HepG2 (cell line): ENCODE measurements at regions not wholly inside any gene's neighbourhood (a gene's known extent, or its start where the extent isn't known, plus 50 kb on each side); places are given as distances from the start of the nearest gene placed in this dataset.

Experiments used
- BCL6 ChIP-seq: IDR thresholded peaks from 2 replicates; pipeline ENCODE4 v1.6.1; 2016; ENCODE audit warnings: missing genetic modification reagents, missing compliant biosample characterization
- BRCA1 ChIP-seq: sonication (generic); formaldehyde crosslinking; IDR thresholded peaks from 2 replicates; pipeline ENCODE4 v1.4.0; 2020; ENCODE audit warnings: missing genetic modification reagents
- EP300 ChIP-seq, 3 experiments: sonication (generic) in 1 of 3; formaldehyde crosslinking in 1 of 3; IDR thresholded peaks; 2 replicates each; pipeline versions ENCODE4 v1.5.1 to v1.6.1; 2011 to 2020; ENCODE audit warnings: low read depth in 2 of 3, low read length in 2 of 3, borderline replicate concordance in 1 of 3, improper control_type of control experiment in 1 of 3, mild to moderate bottlenecking in 1 of 3, missing genetic modification reagents in 1 of 3, moderate library complexity in 1 of 3
- FOXK2 ChIP-seq: fragments of 450-650 bp; IDR thresholded peaks from 2 replicates; pipeline ENCODE4 v1.6.1; 2016
- FOXO1 ChIP-seq: sonication (generic); formaldehyde crosslinking; IDR thresholded peaks from 2 replicates; pipeline ENCODE4 v1.4.0; 2020; ENCODE audit warnings: missing genetic modification reagents
- GATAD1 ChIP-seq: IDR thresholded peaks from 2 replicates; pipeline ENCODE4 v1.6.1; 2016; ENCODE audit warnings: missing genetic modification reagents, missing compliant biosample characterization
- GFI1 ChIP-seq: sonication (generic); formaldehyde crosslinking; IDR thresholded peaks from 2 replicates; pipeline ENCODE4 v1.5.0; 2020; ENCODE audit warnings: missing genetic modification reagents, mild to moderate bottlenecking, borderline replicate concordance
- HNRNPH1 ChIP-seq: fragments of 200-400 bp; formaldehyde crosslinking; optimal IDR thresholded peaks from 2 replicates; pipeline ENCODE3; 2017; ENCODE audit warnings: mild to moderate bottlenecking, low read depth, low read length
- MED1 ChIP-seq: sonication (generic); formaldehyde crosslinking; IDR thresholded peaks from 2 replicates; pipeline ENCODE4 v1.4.0; 2020; ENCODE audit warnings: missing genetic modification reagents
- RFXAP ChIP-seq: sonication (generic); formaldehyde crosslinking; IDR thresholded peaks from 2 replicates; pipeline ENCODE4 v1.4.0; 2020; ENCODE audit warnings: missing genetic modification reagents, borderline replicate concordance
- SALL1 ChIP-seq: sonication (generic); formaldehyde crosslinking; IDR thresholded peaks from 2 replicates; pipeline ENCODE4 v1.8.0; 2022; ENCODE audit warnings: mild to moderate bottlenecking, missing genetic modification reagents
- SALL2 ChIP-seq: sonication (generic); formaldehyde crosslinking; IDR thresholded peaks from 2 replicates; pipeline ENCODE4 v1.8.1; 2023; ENCODE audit warnings: mild to moderate bottlenecking, missing genetic modification reagents, inconsistent platforms
- SAP130 ChIP-seq: IDR thresholded peaks from 2 replicates; pipeline ENCODE4 v1.6.1; 2016; ENCODE audit warnings: low read depth
- SP1 ChIP-seq, 2 experiments: fragments of 450-650 bp in 1 of 2; sonication (generic) in 1 of 2; formaldehyde crosslinking in 1 of 2; IDR thresholded peaks; 2 replicates each; pipeline versions ENCODE4 v1.4.0 to v1.6.1; 2016 to 2020; ENCODE audit warnings: missing genetic modification reagents in 1 of 2
- ZNF253 ChIP-seq: sonication (generic); formaldehyde crosslinking; IDR thresholded peaks from 2 replicates; pipeline ENCODE4 v1.8.0; 2022; ENCODE audit warnings: mild to moderate bottlenecking, missing genetic modification reagents, borderline replicate concordance
- ZNF30 ChIP-seq: sonication (generic); formaldehyde crosslinking; IDR thresholded peaks from 2 replicates; pipeline ENCODE4 v1.5.0; 2020; ENCODE audit warnings: mild to moderate bottlenecking, missing genetic modification reagents
- ZNF549 ChIP-seq: sonication (generic); formaldehyde crosslinking; IDR thresholded peaks from 2 replicates; pipeline ENCODE4 v1.5.0; 2020; ENCODE audit warnings: missing genetic modification reagents
- ZNF782 ChIP-seq: sonication (generic); formaldehyde crosslinking; IDR thresholded peaks from 2 replicates; pipeline ENCODE4 v1.4.0; 2020; ENCODE audit warnings: missing genetic modification reagents, mild to moderate bottlenecking, borderline replicate concordance
- TF ChIP-seq, protein P1 (sequence below): sonication (generic); formaldehyde crosslinking; IDR thresholded peaks from 2 replicates; pipeline ENCODE4 v1.4.0; 2020; ENCODE audit warnings: missing genetic modification reagents, mild to moderate bottlenecking, borderline replicate concordance
- TF ChIP-seq, protein P2 (sequence below): sonication (generic); formaldehyde crosslinking; IDR thresholded peaks from 2 replicates; pipeline ENCODE4 v1.8.1; 2023; ENCODE audit warnings: mild to moderate bottlenecking, missing genetic modification reagents
- TF ChIP-seq, protein P3 (sequence below): sonication (generic); formaldehyde crosslinking; IDR thresholded peaks from 2 replicates; pipeline ENCODE4 v1.4.0; 2020; ENCODE audit warnings: missing genetic modification reagents
- TF ChIP-seq, protein P4 (sequence below): sonication (generic); formaldehyde crosslinking; IDR thresholded peaks from 2 replicates; pipeline ENCODE4 v1.5.0; 2020; ENCODE audit warnings: missing genetic modification reagents, mild to moderate bottlenecking, borderline replicate concordance

DNA sequence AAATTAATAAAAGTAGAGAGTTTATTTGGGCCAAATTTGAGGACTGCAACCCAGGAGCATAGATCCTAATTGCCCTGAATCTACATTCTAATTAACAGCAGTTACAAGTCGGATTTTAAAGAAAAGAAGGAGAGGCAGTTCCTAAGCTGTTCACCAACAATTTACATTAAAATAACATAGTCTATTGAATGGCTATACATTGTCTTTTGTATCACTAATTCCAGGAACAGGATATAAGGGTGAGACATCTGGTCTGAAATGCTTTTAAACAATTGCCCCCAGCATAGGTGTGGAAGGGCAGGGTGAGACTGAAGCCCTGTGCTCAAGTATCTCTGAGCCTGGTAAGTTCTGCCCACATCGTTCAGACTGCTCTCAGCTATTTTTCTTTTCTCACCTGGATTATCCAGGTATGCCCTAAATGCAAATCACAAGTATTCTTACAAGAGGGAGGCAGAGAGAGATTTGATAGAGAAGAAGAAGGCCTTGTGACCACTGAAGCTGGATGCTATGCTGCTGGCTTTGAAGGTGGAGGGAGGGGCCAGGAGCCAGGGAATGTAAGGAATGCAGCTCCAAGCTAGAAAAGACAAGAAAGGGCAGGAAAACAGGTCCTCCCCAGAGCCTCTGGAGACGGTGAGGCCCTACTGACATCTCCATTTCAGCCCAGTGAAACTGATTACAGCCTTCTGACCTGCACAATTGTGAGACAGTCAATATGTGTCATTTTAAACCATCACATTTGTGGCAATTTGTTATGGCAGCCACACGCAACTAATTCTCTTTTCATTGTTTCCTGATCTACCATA lies 189.4 kb upstream of the ARL4C start (continued):
- TF ChIP-seq SAP130 (CRISPR knock-in tag) (0 out of 2 replicates have a peak, but pooled peaks have one; percentile 22), GFI1 (no peak), ZNF30 (CRISPR knock-in tag) (no peak), GATAD1 (CRISPR knock-in tag) (0 out of 2 replicates have a peak, but pooled peaks have one; percentile 23), FOXK2 (no peak), ZNF253 (CRISPR knock-in tag) (no peak), EP300 (IDR thresholded peaks at IDR 0.05; ENCODE audit: low read depth in 2 of 2, low read length in 2 of 2) (peak in 1 of 2 experiments; percentile 37; a peak in 1 of 4 replicates), EP300 (CRISPR knock-in tag; IDR thresholded peaks at IDR 0.05; ENCODE audit: borderline replicate concordance) (0 out of 2 replicates have a peak, but pooled peaks have one; percentile 20), BRCA1 (CRISPR knock-in tag) (no peak), ZNF782 (no peak), FOXO1 (CRISPR knock-in tag) (peak; percentile 49; the same call in 1 of the 2 replicates), RFXAP (no peak), SALL2 (CRISPR knock-in tag) (0 out of 2 replicates have a peak, but pooled peaks have one; percentile 39), SALL1 (CRISPR knock-in tag) (peak; percentile 35; the same call in 1 of the 2 replicates), HNRNPH1 (no peak), MED1 (CRISPR knock-in tag) (peak; percentile 59), ZNF549 (CRISPR knock-in tag) (no peak), SP1 (IDR thresholded peaks at IDR 0.05) (no peak), SP1 (CRISPR knock-in tag; IDR thresholded peaks at IDR 0.05) (no peak), BCL6 (CRISPR knock-in tag) (peak; percentile 22; the same call in 1 of the 2 replicates)
- TF ChIP-seq, protein P1, sequence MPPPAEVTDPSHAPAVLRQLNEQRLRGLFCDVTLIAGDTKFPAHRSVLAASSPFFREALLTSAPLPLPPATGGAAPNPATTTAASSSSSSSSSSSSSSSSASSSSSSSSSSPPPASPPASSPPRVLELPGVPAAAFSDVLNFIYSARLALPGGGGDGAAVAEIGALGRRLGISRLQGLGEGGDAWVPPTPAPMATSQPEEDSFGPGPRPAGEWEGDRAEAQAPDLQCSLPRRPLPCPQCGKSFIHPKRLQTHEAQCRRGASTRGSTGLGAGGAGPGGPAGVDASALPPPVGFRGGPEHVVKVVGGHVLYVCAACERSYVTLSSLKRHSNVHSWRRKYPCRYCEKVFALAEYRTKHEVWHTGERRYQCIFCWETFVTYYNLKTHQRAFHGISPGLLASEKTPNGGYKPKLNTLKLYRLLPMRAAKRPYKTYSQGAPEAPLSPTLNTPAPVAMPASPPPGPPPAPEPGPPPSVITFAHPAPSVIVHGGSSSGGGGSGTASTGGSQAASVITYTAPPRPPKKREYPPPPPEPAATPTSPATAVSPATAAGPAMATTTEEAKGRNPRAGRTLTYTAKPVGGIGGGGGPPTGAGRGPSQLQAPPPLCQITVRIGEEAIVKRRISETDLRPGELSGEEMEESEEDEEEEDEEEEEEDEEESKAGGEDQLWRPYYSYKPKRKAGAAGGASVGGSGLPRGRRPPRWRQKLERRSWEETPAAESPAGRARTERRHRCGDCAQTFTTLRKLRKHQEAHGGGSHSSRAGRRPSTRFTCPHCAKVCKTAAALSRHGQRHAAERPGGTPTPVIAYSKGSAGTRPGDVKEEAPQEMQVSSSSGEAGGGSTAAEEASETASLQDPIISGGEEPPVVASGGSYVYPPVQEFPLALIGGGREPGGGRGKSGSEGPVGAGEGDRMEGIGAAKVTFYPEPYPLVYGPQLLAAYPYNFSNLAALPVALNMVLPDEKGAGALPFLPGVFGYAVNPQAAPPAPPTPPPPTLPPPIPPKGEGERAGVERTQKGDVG (CRISPR knock-in tag), result no peak
- TF ChIP-seq, protein P2, sequence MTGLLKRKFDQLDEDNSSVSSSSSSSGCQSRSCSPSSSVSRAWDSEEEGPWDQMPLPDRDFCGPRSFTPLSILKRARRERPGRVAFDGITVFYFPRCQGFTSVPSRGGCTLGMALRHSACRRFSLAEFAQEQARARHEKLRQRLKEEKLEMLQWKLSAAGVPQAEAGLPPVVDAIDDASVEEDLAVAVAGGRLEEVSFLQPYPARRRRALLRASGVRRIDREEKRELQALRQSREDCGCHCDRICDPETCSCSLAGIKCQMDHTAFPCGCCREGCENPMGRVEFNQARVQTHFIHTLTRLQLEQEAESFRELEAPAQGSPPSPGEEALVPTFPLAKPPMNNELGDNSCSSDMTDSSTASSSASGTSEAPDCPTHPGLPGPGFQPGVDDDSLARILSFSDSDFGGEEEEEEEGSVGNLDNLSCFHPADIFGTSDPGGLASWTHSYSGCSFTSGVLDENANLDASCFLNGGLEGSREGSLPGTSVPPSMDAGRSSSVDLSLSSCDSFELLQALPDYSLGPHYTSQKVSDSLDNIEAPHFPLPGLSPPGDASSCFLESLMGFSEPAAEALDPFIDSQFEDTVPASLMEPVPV (CRISPR knock-in tag), result no peak
- TF ChIP-seq, protein P3, sequence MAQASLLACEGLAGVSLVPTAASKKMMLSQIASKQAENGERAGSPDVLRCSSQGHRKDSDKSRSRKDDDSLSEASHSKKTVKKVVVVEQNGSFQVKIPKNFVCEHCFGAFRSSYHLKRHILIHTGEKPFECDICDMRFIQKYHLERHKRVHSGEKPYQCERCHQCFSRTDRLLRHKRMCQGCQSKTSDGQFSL (CRISPR knock-in tag), result no peak
- TF ChIP-seq, protein P4, sequence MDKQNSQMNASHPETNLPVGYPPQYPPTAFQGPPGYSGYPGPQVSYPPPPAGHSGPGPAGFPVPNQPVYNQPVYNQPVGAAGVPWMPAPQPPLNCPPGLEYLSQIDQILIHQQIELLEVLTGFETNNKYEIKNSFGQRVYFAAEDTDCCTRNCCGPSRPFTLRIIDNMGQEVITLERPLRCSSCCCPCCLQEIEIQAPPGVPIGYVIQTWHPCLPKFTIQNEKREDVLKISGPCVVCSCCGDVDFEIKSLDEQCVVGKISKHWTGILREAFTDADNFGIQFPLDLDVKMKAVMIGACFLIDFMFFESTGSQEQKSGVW (CRISPR knock-in tag), result no peak
